ENCODE measurements at regions not wholly inside any gene's neighbourhood (a gene's known extent, or its start where the extent isn't known, plus 50 kb on each side); places are given as distances from the start of the nearest gene placed in this dataset.

- Histone ChIP-seq H3K79me2 (ENCODE audit: insufficient read depth, low read length) (no peaks in the 10 kb centered on the region), H2AFZ (ENCODE audit: low read length) (no peak overlapping the region), H3K4me1 (ENCODE audit: insufficient read depth, low read length, poor library complexity, severe bottlenecking) (no peaks in the 10 kb centered on the region), H3K4me3 (ENCODE audit: low read length, poor library complexity, severe bottlenecking) (no peak overlapping the region), H3K9me3 (ENCODE audit: insufficient read depth, low read depth, low read length) (no peaks in the 10 kb centered on the region), H3K9ac (ENCODE audit: low read depth, low read length, poor library complexity, severe bottlenecking) (no peak overlapping the region), H3F3A (ENCODE audit: low read depth) (no peaks in the 10 kb centered on the region), H3K36me3 (ENCODE audit: insufficient read depth, low read length) (no peaks in the 10 kb centered on the region), H3K27me3 (ENCODE audit: insufficient read depth, low read length, poor library complexity, severe bottlenecking) (no peaks in the 10 kb centered on the region), H3K9me2 (replicated peaks; ENCODE audit: low read depth, low read length) (no peaks in the 10 kb centered on the region), H4K20me1 (ENCODE audit: insufficient read depth, low read length, poor library complexity, severe bottlenecking) (no peaks in the 10 kb centered on the region), H3K4me2 (ENCODE audit: low read depth, low read length, poor library complexity, severe bottlenecking) (no peak overlapping the region)
- TF ChIP-seq CTCF (conservative IDR thresholded peaks at IDR 0.05; ENCODE audit: low read length) = no peak
- no peak for TF ChIP-seq EZH2phosphoT487 (IDR thresholded peaks at IDR 0.05; ENCODE audit: borderline replicate concordance)
Measured at GRCh38 chr1:208448425-208448824, 204.2 kb upstream of the PLXNA2 start.

GRCh38 chr1:208449951-208450350 is 205.8 kb upstream of the PLXNA2 start:
- Histone ChIP-seq H3K9ac (ENCODE audit: low read depth, low read length, poor library complexity, severe bottlenecking) (no peak overlapping the region), H2AFZ (ENCODE audit: low read length) (no peak overlapping the region), H3K79me2 (ENCODE audit: insufficient read depth, low read length) (no peaks in the 10 kb centered on the region), H4K20me1 (ENCODE audit: insufficient read depth, low read length, poor library complexity, severe bottlenecking) (no peaks in the 10 kb centered on the region), H3K27me3 (ENCODE audit: insufficient read depth, low read length, poor library complexity, severe bottlenecking) (no peaks in the 10 kb centered on the region), H3K9me3 (ENCODE audit: insufficient read depth, low read depth, low read length) (no peaks in the 10 kb centered on the region), H3F3A (ENCODE audit: low read depth) (no peaks in the 10 kb centered on the region), H3K4me1 (ENCODE audit: insufficient read depth, low read length, poor library complexity, severe bottlenecking) (no peaks in the 10 kb centered on the region), H3K4me2 (ENCODE audit: low read depth, low read length, poor library complexity, severe bottlenecking) (no peak overlapping the region), H3K4me3 (ENCODE audit: low read length, poor library complexity, severe bottlenecking) (no peak overlapping the region), H3K9me2 (replicated peaks; ENCODE audit: low read depth, low read length) (no peaks in the 10 kb centered on the region), H3K36me3 (ENCODE audit: insufficient read depth, low read length) (no peaks in the 10 kb centered on the region)
- TF ChIP-seq EZH2phosphoT487 (IDR thresholded peaks at IDR 0.05; ENCODE audit: borderline replicate concordance) (no peak), CTCF (conservative IDR thresholded peaks at IDR 0.05; ENCODE audit: low read length) (no peak)

GRCh38 chr1:208450958-208451357 is 206.8 kb upstream of the PLXNA2 start:
- Histone ChIP-seq H3K9me3 (ENCODE audit: insufficient read depth, low read depth, low read length) (no peaks in the 10 kb centered on the region), H2AFZ (ENCODE audit: low read length) (no peak overlapping the region), H3K27me3 (ENCODE audit: insufficient read depth, low read length, poor library complexity, severe bottlenecking) (no peaks in the 10 kb centered on the region), H4K20me1 (ENCODE audit: insufficient read depth, low read length, poor library complexity, severe bottlenecking) (no peaks in the 10 kb centered on the region), H3K36me3 (ENCODE audit: insufficient read depth, low read length) (no peaks in the 10 kb centered on the region), H3K9me2 (replicated peaks; ENCODE audit: low read depth, low read length) (no peaks in the 10 kb centered on the region), H3K4me3 (ENCODE audit: low read length, poor library complexity, severe bottlenecking) (no peak overlapping the region), H3K4me1 (ENCODE audit: insufficient read depth, low read length, poor library complexity, severe bottlenecking) (no peaks in the 10 kb centered on the region), H3K79me2 (ENCODE audit: insufficient read depth, low read length) (no peaks in the 10 kb centered on the region), H3F3A (ENCODE audit: low read depth) (no peaks in the 10 kb centered on the region), H3K4me2 (ENCODE audit: low read depth, low read length, poor library complexity, severe bottlenecking) (no peak overlapping the region), H3K9ac (ENCODE audit: low read depth, low read length, poor library complexity, severe bottlenecking) (no peak overlapping the region)
- no peak for TF ChIP-seq CTCF (conservative IDR thresholded peaks at IDR 0.05; ENCODE audit: low read length)
- no peak for TF ChIP-seq EZH2phosphoT487 (IDR thresholded peaks at IDR 0.05; ENCODE audit: borderline replicate concordance)

Measured in Loucy (cell line).